HG03066 (cell line): ENCODE measurements at regions not wholly inside any gene's neighbourhood (a gene's known extent, or its start where the extent isn't known, plus 50 kb on each side); places are given as distances from the start of the nearest gene placed in this dataset.
"Not testable (repeated sequence)": the region's sequence is repeated elsewhere in the genome, so short reads cannot be mapped to it uniquely, and the experiment has no call there.

Source experiments
- ATAC-seq: cut with Tn5 transposase; IDR thresholded peaks from one replicate; pipeline ENCODE4 v1.9.1; 2021; ENCODE audit warnings: low read depth; ENCODE audit not compliant: unreplicated experiment

GRCh38 chr4:31148990-31149389, 428.8 kb downstream of the PCDH7 start:
- ATAC-seq: no peak

GRCh38 chr4:31156221-31156620, 436.1 kb downstream of the PCDH7 start:
- ATAC-seq: no peak

- ATAC-seq: no peak
Measured at GRCh38 chr4:31160146-31160545, 440.0 kb downstream of the PCDH7 start.

- ATAC-seq: no peak
Measured at GRCh38 chr4:31169846-31170245, 449.7 kb downstream of the PCDH7 start.

GRCh38 chr4:31171362-31171761, 451.2 kb downstream of the PCDH7 start:
- no peak for ATAC-seq

- no peak for ATAC-seq
Measured at GRCh38 chr4:31175242-31175910, 455.2 kb downstream of the PCDH7 start.

- ATAC-seq: no peak
Measured at GRCh38 chr4:31183256-31183655, 463.1 kb downstream of the PCDH7 start.

GRCh38 chr4:31185014-31185585, 464.9 kb downstream of the PCDH7 start:
- ATAC-seq: no peak

- no peak for ATAC-seq
Measured at GRCh38 chr4:31187979-31188378, 467.8 kb downstream of the PCDH7 start.

GRCh38 chr4:31189938-31190337, 469.8 kb downstream of the PCDH7 start:
- ATAC-seq: no peak

GRCh38 chr4:31190671-31191070, 470.5 kb downstream of the PCDH7 start:
- no peak for ATAC-seq

- no peak for ATAC-seq
Measured at GRCh38 chr4:31192341-31192740, 472.2 kb downstream of the PCDH7 start.

- ATAC-seq: no peak
Measured at GRCh38 chr4:31193521-31193920, 473.4 kb downstream of the PCDH7 start.

- ATAC-seq: no peak
Measured at GRCh38 chr4:31194823-31195222, 474.7 kb downstream of the PCDH7 start.

GRCh38 chr4:31199644-31200043, 479.5 kb downstream of the PCDH7 start:
- ATAC-seq: no peak

GRCh38 chr4:31202054-31202453, 481.9 kb downstream of the PCDH7 start:
- ATAC-seq: not testable (repeated sequence)

- ATAC-seq: no peak
Measured at GRCh38 chr4:31204874-31205273, 484.7 kb downstream of the PCDH7 start.

GRCh38 chr4:31220921-31221320, 500.8 kb downstream of the PCDH7 start:
- no peak for ATAC-seq

GRCh38 chr4:31228068-31228467, 507.9 kb downstream of the PCDH7 start:
- ATAC-seq: no peak

GRCh38 chr4:31230594-31230993, 510.4 kb downstream of the PCDH7 start:
- no peak for ATAC-seq

GRCh38 chr4:31234494-31234893, 514.3 kb downstream of the PCDH7 start:
- ATAC-seq: no peak

- no peak for ATAC-seq
Measured at GRCh38 chr4:31234901-31235300, 514.7 kb downstream of the PCDH7 start.
